HEK293T (cell line): ENCODE measurements at regions not wholly inside any gene's neighbourhood (a gene's known extent, or its start where the extent isn't known, plus 50 kb on each side); places are given as distances from the start of the nearest gene placed in this dataset.

Experiments used
- BHLHE40 ChIP-seq: fragments of 450-650 bp; IDR thresholded peaks from 2 replicates; pipeline ENCODE4 v1.6.1; 2016; ENCODE audit warnings: mild to moderate bottlenecking, moderate library complexity, borderline replicate concordance
- SP1 ChIP-seq: fragments of 450-650 bp; IDR thresholded peaks from 2 replicates; pipeline ENCODE4 v1.6.1; 2017
- SUZ12 ChIP-seq: fragments of 450-650 bp; IDR thresholded peaks from 2 replicates; pipeline ENCODE4 v1.6.1; 2016; ENCODE audit warnings: mild to moderate bottlenecking

DNA sequence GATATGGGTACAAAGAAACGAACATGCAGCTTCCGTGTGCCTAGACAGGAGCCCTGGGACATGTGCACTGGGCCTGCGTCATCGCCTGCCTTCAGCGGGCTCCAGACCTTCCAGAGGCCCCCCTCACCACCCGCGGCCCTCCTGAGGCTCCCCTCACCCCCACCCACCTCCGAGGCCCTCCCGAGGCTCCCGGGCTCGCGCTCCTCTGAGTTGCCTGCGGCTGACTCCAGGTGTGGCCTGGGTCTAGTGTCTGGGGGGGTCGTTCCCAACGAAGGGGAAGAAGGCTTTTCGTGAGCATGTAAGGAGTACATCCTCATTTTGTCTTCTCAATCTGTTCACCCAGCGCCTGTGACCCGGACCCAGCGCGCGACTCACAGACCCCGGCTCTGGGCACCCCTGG, 177.3 kb upstream of the ZNF32 start:
- TF ChIP-seq SP1 = no peak
- TF ChIP-seq BHLHE40 = no peak
- no peak for TF ChIP-seq SUZ12
